Adrenal gland (tissue), 9 donors: ENCODE measurements at regions not wholly inside any gene's neighbourhood (a gene's known extent, or its start where the extent isn't known, plus 50 kb on each side); places are given as distances from the start of the nearest gene placed in this dataset.

Source experiments
- DNase-seq, 7 donors: peaks; one replicate each; pipeline ENCODE4 v3.0.0-alpha.2; 2019 to 2020
- H3K27ac ChIP-seq, 5 donors: fragments of 200-600 bp; sonication (generic) in 4 of 5; 1 replicate in 3 of 5; 2 replicates in 2 of 5; pipeline versions ENCODE4 v1.5.1 to v1.8.0; 2016 to 2020; ENCODE audit warnings: mild to moderate bottlenecking in 1 of 5
- H3K27me3 ChIP-seq: fragments of 200-600 bp; 2 replicates; pipeline ENCODE4 v1.8.0; 2021
- H3K36me3 ChIP-seq, 2 donors: fragments of 200-600 bp; replicated peaks in 1 of 2; 1 replicate in 1 of 2; 2 replicates in 1 of 2; pipeline versions ENCODE4 v1.5.1 to v1.8.0; 2018 to 2022
- H3K4me1 ChIP-seq, 2 donors: fragments of 200-600 bp; replicated peaks in 1 of 2; 1 replicate in 1 of 2; 2 replicates in 1 of 2; pipeline versions ENCODE4 v1.5.1 to v1.8.0; 2018 to 2021
- H3K4me3 ChIP-seq, 4 donors: fragments of 200-600 bp; sonication (generic) in 3 of 4; one replicate each; pipeline ENCODE4 v1.5.1; 2016 to 2018
- H3K9me3 ChIP-seq, 3 donors: fragments of 200-600 bp; sonication (generic) in 1 of 3; replicated peaks in 1 of 3; 1 replicate in 2 of 3; 2 replicates in 1 of 3; pipeline versions ENCODE4 v1.5.1 to v1.8.0; 2016 to 2021
- POLR2A ChIP-seq, 2 donors: fragments of 450-650 bp; IDR thresholded peaks; one replicate each; pipeline ENCODE4 v1.6.1; 2017; ENCODE audit warnings: antibody characterized with exemption in 2 of 2, mild to moderate bottlenecking in 2 of 2, moderate library complexity in 1 of 2
- WGBS, 4 donors: extraction: QIAGEN DNeasy Blood & Tissue Kit in 2 of 4; methylation state at CpG; one replicate each; pipeline versions ENCODE4 v1.1.5 to v1.1.7; 2013 to 2017; 5-methylcytosine and 5-hydroxymethylcytosine counted together
- intact Hi-C, 2 donors: fragments of 100-400 bp; cut with DNase I; formaldehyde crosslinking; loops; one replicate each; pipeline versions ENCODE4 v1.14.1 to v1.15.0; 2022 to 2023
- TF ChIP-seq, protein P1 (sequence below), 6 experiments: fragments of 450-650 bp in 4 of 6; fragments of 200-600 bp in 2 of 6; sonication (generic) in 1 of 6; IDR thresholded peaks; 1 replicate in 5 of 6; 2 replicates in 1 of 6; pipeline versions ENCODE4 v1.5.1 to v1.8.0; 2016 to 2021; ENCODE audit warnings: antibody characterized with exemption in 6 of 6, mild to moderate bottlenecking in 2 of 6, moderate library complexity in 1 of 6
- donor health status: healthy with polysubstance abuse.
- donor health status: Bipolar disorder and iron deficiency.
- donor health status: DM: yes; HTN: yes; CAD: no.
- donor health status: DM: no; HTN: no; CAD: no.
- donor health status: DM: no; HTN: no; CAD: no.

GRCh38 chr3:167918686-167919085 lies 177.0 kb downstream of the GOLIM4 start:
- Histone ChIP-seq H3K9me3 (no peaks in the 10 kb centered on the region), H3K36me3 (no peaks in the 10 kb centered on the region), H3K4me3 (no peak overlapping the region), H3K27ac (no peak overlapping the region), H3K27me3 (no peaks in the 10 kb centered on the region), H3K4me1 (no peaks in the 10 kb centered on the region)
- no peak for DNase-seq
- 59 to 75% (median 62%) methylated on average over 2 of the region's 2 CpGs for WGBS, 4 donors
- TF ChIP-seq POLR2A (IDR thresholded peaks at IDR 0.05), result no peak
- TF ChIP-seq, protein P1, sequence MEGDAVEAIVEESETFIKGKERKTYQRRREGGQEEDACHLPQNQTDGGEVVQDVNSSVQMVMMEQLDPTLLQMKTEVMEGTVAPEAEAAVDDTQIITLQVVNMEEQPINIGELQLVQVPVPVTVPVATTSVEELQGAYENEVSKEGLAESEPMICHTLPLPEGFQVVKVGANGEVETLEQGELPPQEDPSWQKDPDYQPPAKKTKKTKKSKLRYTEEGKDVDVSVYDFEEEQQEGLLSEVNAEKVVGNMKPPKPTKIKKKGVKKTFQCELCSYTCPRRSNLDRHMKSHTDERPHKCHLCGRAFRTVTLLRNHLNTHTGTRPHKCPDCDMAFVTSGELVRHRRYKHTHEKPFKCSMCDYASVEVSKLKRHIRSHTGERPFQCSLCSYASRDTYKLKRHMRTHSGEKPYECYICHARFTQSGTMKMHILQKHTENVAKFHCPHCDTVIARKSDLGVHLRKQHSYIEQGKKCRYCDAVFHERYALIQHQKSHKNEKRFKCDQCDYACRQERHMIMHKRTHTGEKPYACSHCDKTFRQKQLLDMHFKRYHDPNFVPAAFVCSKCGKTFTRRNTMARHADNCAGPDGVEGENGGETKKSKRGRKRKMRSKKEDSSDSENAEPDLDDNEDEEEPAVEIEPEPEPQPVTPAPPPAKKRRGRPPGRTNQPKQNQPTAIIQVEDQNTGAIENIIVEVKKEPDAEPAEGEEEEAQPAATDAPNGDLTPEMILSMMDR (IDR thresholded peaks at IDR 0.05), result no peak
- intact Hi-C loops, result no loop called here

DNA sequence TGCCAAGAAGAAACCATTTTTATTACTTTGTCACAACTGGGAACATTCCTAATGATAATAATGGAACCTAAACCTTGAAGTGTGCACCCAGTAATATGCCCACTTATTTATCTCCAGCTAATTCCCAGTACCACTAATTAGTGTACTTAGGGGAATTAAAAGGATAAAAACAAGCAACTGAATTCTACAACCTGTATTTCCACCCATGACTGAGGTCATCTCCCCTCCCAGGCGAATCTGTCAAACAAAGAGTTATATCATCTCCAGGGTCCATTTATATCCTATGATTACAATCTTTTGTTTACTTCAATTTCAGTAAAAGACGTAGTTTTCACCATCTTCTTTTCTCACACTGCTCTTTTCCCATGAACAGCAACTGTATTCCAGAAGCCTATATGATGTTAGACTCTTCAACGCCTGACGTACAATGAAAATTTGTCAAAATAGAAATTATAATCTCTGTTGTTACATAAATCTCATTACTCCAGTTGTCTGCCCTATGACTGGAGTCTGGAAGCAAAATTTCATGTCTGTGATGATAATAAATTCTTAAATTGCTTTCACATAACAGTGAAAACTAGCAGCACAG lies 177.6 kb downstream of the GOLIM4 start:
- Histone ChIP-seq H3K9me3 (no peaks in the 10 kb centered on the region), H3K4me1 (no peaks in the 10 kb centered on the region), H3K27me3 (no peaks in the 10 kb centered on the region), H3K27ac (no peak overlapping the region), H3K36me3 (no peaks in the 10 kb centered on the region), H3K4me3 (no peak overlapping the region)
- DNase-seq, result no peak
- no peak for TF ChIP-seq POLR2A (IDR thresholded peaks at IDR 0.05)
- TF ChIP-seq, protein P1 (IDR thresholded peaks at IDR 0.05), result no peak
- WGBS, 4 donors, result 70 to 78% (median 76%) methylated on average over 4 of the region's 4 CpGs
- intact Hi-C loops, result no loop called here

- Histone ChIP-seq H3K27me3 (no peaks in the 10 kb centered on the region), H3K36me3 (no peaks in the 10 kb centered on the region), H3K4me3 (no peak overlapping the region), H3K4me1 (no peaks in the 10 kb centered on the region), H3K27ac (no peak overlapping the region), H3K9me3 (no peaks in the 10 kb centered on the region)
- no peak for TF ChIP-seq POLR2A (IDR thresholded peaks at IDR 0.05)
- TF ChIP-seq, protein P1 (IDR thresholded peaks at IDR 0.05), result no peak
- 57 to 73% (median 64%) methylated on average over 4 of the region's 4 CpGs for WGBS, 4 donors
- DNase-seq, result no peak
- intact Hi-C loops, result no loop called here
These were observed 177.8 kb downstream of the SERPINI1 start for GRCh38 chr3:167913219-167913835.

DNA sequence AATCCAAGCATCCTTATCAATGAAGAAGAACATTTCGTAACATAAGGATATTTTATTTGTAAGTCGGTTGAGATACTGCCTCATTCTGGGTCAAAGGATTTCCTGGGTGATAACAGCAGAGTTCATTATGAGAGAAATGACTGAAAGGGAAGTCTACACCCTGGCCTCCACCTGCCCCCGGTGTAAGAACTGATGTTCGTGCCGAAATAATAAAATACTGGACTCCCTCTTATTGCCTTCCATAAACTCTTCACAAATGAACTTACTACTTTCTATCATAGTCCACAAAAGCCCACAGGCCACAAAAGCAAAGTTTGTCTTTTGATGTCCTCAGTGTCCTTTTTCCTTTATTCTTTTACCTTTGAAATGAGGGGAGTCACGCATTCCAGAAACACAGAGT lies 174.4 kb downstream of the SERPINI1 start:
- 86 to 91% (median 87%) methylated on average over 6 of the region's 6 CpGs for WGBS, 4 donors

More for the DNA sequence above, 174.4 kb downstream of the SERPINI1 start:
- no peak for DNase-seq
- no peaks in the 10 kb centered on the region for H3K4me1 ChIP-seq
- no peaks in the 10 kb centered on the region for H3K36me3 ChIP-seq
- H3K27me3 ChIP-seq, result no peaks in the 10 kb centered on the region
- no peak overlapping the region for H3K4me3 ChIP-seq
- H3K9me3 ChIP-seq, result no peaks in the 10 kb centered on the region
- intact Hi-C loops, result no loop called here
- no peak overlapping the region for H3K27ac ChIP-seq
- TF ChIP-seq, protein P1 (IDR thresholded peaks at IDR 0.05), result no peak
- no peak for TF ChIP-seq POLR2A (IDR thresholded peaks at IDR 0.05)
